CD4-positive, alpha-beta T cell (primary cell): ENCODE measurements at regions not wholly inside any gene's neighbourhood (a gene's known extent, or its start where the extent isn't known, plus 50 kb on each side); places are given as distances from the start of the nearest gene placed in this dataset.
A peak's percentile ranks its signal among the peaks of the same experiment; 100 is the strongest.

ENCODE experiments used
- ATAC-seq: fragments of 200-7000 bp; cut with Tn5 transposase; one replicate; pipeline ENCODE4 v1.10.0; 2022; ENCODE audit warnings: mild to moderate bottlenecking; ENCODE audit not compliant: poor library complexity
- CTCF ChIA-PET: fragments of 350-600 bp; sonication (Branson Sonifier 250); formaldehyde crosslinking; loops from one replicate; lab custom pipeline; 2021; ENCODE audit warnings: antibody characterized with exemption, inconsistent platforms; lab: Charles Lee
- POLR2A ChIA-PET: fragments of 350-600 bp; sonication (Branson Sonifier 250); formaldehyde crosslinking; loops from one replicate; lab custom pipeline; 2021; ENCODE audit warnings: antibody characterized with exemption, inconsistent platforms; lab: Charles Lee
- DNase-seq, 14 experiments: peaks; one replicate each; pipeline ENCODE4 v3.0.0-alpha.2; 2013 to 2020; ENCODE audit warnings: mixed read lengths in 2 of 14
- H3K27ac ChIP-seq, 2 donors: one replicate each; pipeline versions ENCODE4 v1.5.1 to v1.7.0; 2013; ENCODE audit warnings: low read length in 2 of 2, low read depth in 1 of 2, mild to moderate bottlenecking in 1 of 2
- H3K27me3 ChIP-seq, 2 experiments: 1 replicate in 1 of 2; 2 replicates in 1 of 2; pipeline versions ENCODE4 v1.6.1 to v1.7.0; 2013; ENCODE audit warnings: low read length in 2 of 2, control low read depth in 1 of 2, mild to moderate bottlenecking in 1 of 2, moderate library complexity in 1 of 2; ENCODE audit not compliant: insufficient read depth in 2 of 2, control insufficient read depth in 1 of 2
- H3K36me3 ChIP-seq: one replicate; pipeline ENCODE4 v1.6.1; 2013; ENCODE audit warnings: low read length, control low read depth; ENCODE audit not compliant: insufficient read depth
- H3K4me1 ChIP-seq: one replicate; pipeline ENCODE4 v1.6.1; 2013; ENCODE audit warnings: low read length, control low read depth; ENCODE audit not compliant: insufficient read depth
- H3K4me3 ChIP-seq: one replicate; pipeline ENCODE4 v1.5.1; 2013; ENCODE audit warnings: mild to moderate bottlenecking, low read length, moderate library complexity
- H3K9me3 ChIP-seq, 2 experiments: 1 replicate in 1 of 2; 2 replicates in 1 of 2; pipeline versions ENCODE4 v1.6.1 to v1.7.0; 2013; ENCODE audit warnings: low read length in 2 of 2, mild to moderate bottlenecking in 2 of 2, control low read depth in 1 of 2, moderate library complexity in 1 of 2; ENCODE audit not compliant: control insufficient read depth in 1 of 2, insufficient read depth in 1 of 2
- H3K27ac Mint-ChIP-seq: one replicate; pipeline ENCODE4 v1.8.0; 2020; ENCODE audit warnings: mixed read lengths
- H3K27me3 Mint-ChIP-seq: one replicate; pipeline ENCODE4 v1.8.0; 2021; ENCODE audit warnings: mixed read lengths
- H3K36me3 Mint-ChIP-seq: one replicate; pipeline ENCODE4 v1.8.0; 2021; ENCODE audit warnings: low read depth, mixed read lengths
- H3K4me1 Mint-ChIP-seq: one replicate; pipeline ENCODE4 v1.8.0; 2021; ENCODE audit warnings: low read depth, mixed read lengths
- H3K4me3 Mint-ChIP-seq: one replicate; pipeline ENCODE4 v1.8.0; 2020; ENCODE audit warnings: mild to moderate bottlenecking, mixed read lengths
- H3K9me3 Mint-ChIP-seq: one replicate; pipeline ENCODE4 v1.8.0; 2020; ENCODE audit warnings: mixed read lengths
- intact Hi-C, 2 experiments: fragments of 100-400 bp; cut with DNase I in 1 of 2; cut with micrococcal nuclease in 1 of 2; formaldehyde crosslinking; loops; one replicate each; pipeline versions ENCODE4 v1.15.1 to v1.9.0; 2023 to 2025; cut with DNase I, micrococcal nuclease
- TF ChIP-seq, protein P1 (sequence below): fragments of 200-600 bp; IDR thresholded peaks from one replicate; pipeline ENCODE4 v1.8.0; 2022; ENCODE audit warnings: antibody characterized with exemption, mild to moderate bottlenecking

DNA sequence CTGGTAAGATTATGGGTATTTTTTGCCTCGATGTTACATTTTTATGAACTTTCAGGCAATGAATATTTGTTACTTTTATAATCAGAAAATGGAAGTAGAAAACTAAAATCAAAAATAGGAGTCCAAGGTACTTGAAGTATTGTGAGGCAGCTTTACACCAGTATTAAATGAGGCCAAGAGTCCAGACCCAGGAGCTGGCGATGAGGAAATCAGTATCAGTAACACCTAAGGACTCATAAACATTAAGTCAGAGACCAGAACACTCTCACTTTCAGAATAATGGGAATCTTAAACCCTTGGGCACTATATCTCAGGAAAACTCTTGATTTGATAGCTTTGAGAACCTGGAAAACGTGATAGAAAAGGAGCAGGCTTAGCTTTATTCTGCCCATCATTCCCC is 208.8 kb downstream of the GXYLT1 start:
- Mint-ChIP-seq H3K9me3 (no peaks in the 10 kb centered on the region), H3K27me3 (peaks cover 49% of the 10 kb centered on the region), H3K36me3 (no peaks in the 10 kb centered on the region), H3K27ac (no peak overlapping the region), H3K4me1 (peaks cover 12% of the 10 kb centered on the region), H3K4me3 (no peak overlapping the region)
- intact Hi-C loops, result no loop called here
- H3K36me3 ChIP-seq, result no peaks in the 10 kb centered on the region
- peaks cover 3 to 22% of the 10 kb centered on the region in 2 experiments for H3K27me3 ChIP-seq
- H3K27ac ChIP-seq, result no peak overlapping the region
- CTCF ChIA-PET, result no interaction called here
- H3K4me1 ChIP-seq, result peaks cover 9% of the 10 kb centered on the region
- no peaks in the 10 kb centered on the region for H3K9me3 ChIP-seq
- TF ChIP-seq, protein P1, sequence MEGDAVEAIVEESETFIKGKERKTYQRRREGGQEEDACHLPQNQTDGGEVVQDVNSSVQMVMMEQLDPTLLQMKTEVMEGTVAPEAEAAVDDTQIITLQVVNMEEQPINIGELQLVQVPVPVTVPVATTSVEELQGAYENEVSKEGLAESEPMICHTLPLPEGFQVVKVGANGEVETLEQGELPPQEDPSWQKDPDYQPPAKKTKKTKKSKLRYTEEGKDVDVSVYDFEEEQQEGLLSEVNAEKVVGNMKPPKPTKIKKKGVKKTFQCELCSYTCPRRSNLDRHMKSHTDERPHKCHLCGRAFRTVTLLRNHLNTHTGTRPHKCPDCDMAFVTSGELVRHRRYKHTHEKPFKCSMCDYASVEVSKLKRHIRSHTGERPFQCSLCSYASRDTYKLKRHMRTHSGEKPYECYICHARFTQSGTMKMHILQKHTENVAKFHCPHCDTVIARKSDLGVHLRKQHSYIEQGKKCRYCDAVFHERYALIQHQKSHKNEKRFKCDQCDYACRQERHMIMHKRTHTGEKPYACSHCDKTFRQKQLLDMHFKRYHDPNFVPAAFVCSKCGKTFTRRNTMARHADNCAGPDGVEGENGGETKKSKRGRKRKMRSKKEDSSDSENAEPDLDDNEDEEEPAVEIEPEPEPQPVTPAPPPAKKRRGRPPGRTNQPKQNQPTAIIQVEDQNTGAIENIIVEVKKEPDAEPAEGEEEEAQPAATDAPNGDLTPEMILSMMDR, result no peak
- DNase-seq, result no peak
- ATAC-seq, result no peak
- no peak overlapping the region for H3K4me3 ChIP-seq
- POLR2A ChIA-PET, result no interaction called here

DNA sequence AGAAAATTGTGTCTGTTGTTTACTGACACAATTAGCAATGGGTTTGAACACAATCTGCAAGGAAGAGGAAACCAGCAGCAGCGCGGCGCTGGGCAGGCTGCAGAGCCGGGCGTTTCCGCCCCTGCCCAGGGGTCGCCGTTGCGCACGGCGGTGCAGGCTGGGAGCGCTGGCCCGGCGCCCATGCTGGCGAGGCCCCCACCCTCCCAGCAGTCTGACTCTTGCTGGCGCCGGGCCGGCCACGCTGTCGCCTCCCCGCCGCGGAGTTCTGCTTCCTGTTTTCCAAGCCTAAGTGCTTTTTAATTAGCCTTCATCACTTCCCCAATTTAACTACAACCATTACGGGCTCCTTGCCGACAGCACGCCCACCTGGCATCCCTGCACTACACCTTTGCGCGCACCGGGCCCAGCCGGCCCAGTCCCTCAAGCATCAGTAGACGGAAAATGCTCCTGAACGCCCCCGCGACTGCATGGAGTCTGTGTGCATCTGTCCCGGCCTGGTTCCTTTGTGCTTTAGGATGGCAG is 212.1 kb downstream of the GXYLT1 start:
- no peak overlapping the region for H3K27ac Mint-ChIP-seq
- POLR2A ChIA-PET, result no interaction called here
- CTCF ChIA-PET, result no interaction called here
- H3K9me3 Mint-ChIP-seq, result no peaks in the 10 kb centered on the region
- H3K36me3 Mint-ChIP-seq, result no peaks in the 10 kb centered on the region
- peaks cover 20% of the 10 kb centered on the region for H3K4me1 Mint-ChIP-seq
- Histone ChIP-seq H3K4me3 (peak overlapping the region; percentile 20), H3K36me3 (no peaks in the 10 kb centered on the region), H3K9me3 (no peaks in the 10 kb centered on the region), H3K4me1 (peaks cover 9% of the 10 kb centered on the region), H3K27ac (no peak overlapping the region), H3K27me3 (peaks cover 3 to 28% of the 10 kb centered on the region in 2 experiments)
- intact Hi-C loops, result no loop called here
- H3K4me3 Mint-ChIP-seq, result peak overlapping the region; percentile 81
- DNase-seq (peak in 7 of 14 experiments; percentile 0 to 61 (median 23)), ATAC-seq (no peak)
- H3K27me3 Mint-ChIP-seq, result peaks cover 62% of the 10 kb centered on the region
- TF ChIP-seq, protein P1, result no peak

DNA sequence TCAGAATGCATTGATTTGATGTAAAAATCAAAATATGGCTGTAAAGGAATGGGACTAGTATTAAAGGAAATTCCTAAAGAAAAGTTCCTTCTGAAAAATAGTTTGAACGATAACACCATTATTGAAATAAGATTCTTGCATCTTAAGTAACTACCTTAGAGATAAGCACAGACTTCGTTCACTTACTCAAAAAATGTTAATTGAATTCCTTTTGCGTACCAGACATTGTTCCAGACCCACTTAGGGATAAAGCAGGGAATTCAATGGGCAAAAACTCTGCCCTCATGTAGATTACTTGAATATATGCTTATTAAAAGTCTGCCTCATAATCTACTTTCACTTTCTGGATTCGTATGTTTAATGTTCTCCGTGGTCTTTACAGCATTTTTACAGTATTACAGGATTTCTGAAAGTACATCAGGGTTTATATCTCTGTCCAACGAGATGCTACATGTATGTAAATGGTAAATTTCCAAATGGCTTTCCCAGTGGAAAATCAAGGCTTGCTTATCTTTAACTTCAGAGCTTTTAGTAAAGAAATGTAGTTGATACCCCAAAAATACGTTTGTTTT is 213.7 kb downstream of the GXYLT1 start:
- no peaks in the 10 kb centered on the region for H3K36me3 Mint-ChIP-seq
- intact Hi-C loops, result no loop called here
- POLR2A ChIA-PET, result no interaction called here
- H3K4me1 Mint-ChIP-seq, result peaks cover 20% of the 10 kb centered on the region
- no peak for ATAC-seq
- Histone ChIP-seq H3K36me3 (no peaks in the 10 kb centered on the region), H3K27me3 (peaks cover 3 to 23% of the 10 kb centered on the region in 2 experiments), H3K27ac (no peak overlapping the region), H3K4me1 (peaks cover 9% of the 10 kb centered on the region), H3K9me3 (no peaks in the 10 kb centered on the region), H3K4me3 (peak overlapping the region; percentile 17)
- H3K27ac Mint-ChIP-seq, result no peak overlapping the region
- CTCF ChIA-PET, result no interaction called here
- H3K4me3 Mint-ChIP-seq, result peak overlapping the region; percentile 17
- H3K27me3 Mint-ChIP-seq, result peaks cover 52% of the 10 kb centered on the region
- TF ChIP-seq, protein P1, result no peak
- no peak for DNase-seq
- H3K9me3 Mint-ChIP-seq, result no peaks in the 10 kb centered on the region
